HG03575 (cell line): ENCODE measurements at regions not wholly inside any gene's neighbourhood (a gene's known extent, or its start where the extent isn't known, plus 50 kb on each side); places are given as distances from the start of the nearest gene placed in this dataset.

ENCODE experiments used
- ATAC-seq: cut with Tn5 transposase; IDR thresholded peaks from one replicate; pipeline ENCODE4 v1.9.1; 2021; ENCODE audit not compliant: unreplicated experiment, insufficient number of reproducible peaks, low FRiP score; ENCODE audit errors: extremely low read depth

- no peak for ATAC-seq
These were observed 248.0 kb downstream of the RPS24 start for GRCh38 chr10:78281627-78282026.

- ATAC-seq, result no peak
These were observed 249.5 kb downstream of the RPS24 start for GRCh38 chr10:78283069-78283682.

- no peak for ATAC-seq
These were observed 250.7 kb downstream of the RPS24 start for GRCh38 chr10:78284381-78284780.

- no peak for ATAC-seq
These were observed 251.6 kb downstream of the RPS24 start for GRCh38 chr10:78285226-78285625.

GRCh38 chr10:78286186-78286585, 252.5 kb downstream of the RPS24 start:
- no peak for ATAC-seq

GRCh38 chr10:78286668-78287067, 253.0 kb downstream of the RPS24 start:
- ATAC-seq, result no peak

GRCh38 chr10:78287618-78288017, 254.0 kb downstream of the RPS24 start:
- ATAC-seq, result no peak

GRCh38 chr10:78288663-78289062, 255.0 kb downstream of the RPS24 start:
- no peak for ATAC-seq

GRCh38 chr10:78290131-78290750, 256.6 kb downstream of the RPS24 start:
- no peak for ATAC-seq

GRCh38 chr10:78291722-78292121, 258.1 kb downstream of the RPS24 start:
- ATAC-seq, result no peak

GRCh38 chr10:78292250-78292981, 258.8 kb downstream of the RPS24 start:
- ATAC-seq, result no peak

- no peak for ATAC-seq
These were observed 259.6 kb downstream of the RPS24 start for GRCh38 chr10:78292982-78293865.

- ATAC-seq, result no peak
These were observed 261.6 kb downstream of the RPS24 start for GRCh38 chr10:78295242-78295641.

- no peak for ATAC-seq
These were observed 263.1 kb downstream of the RPS24 start for GRCh38 chr10:78296785-78297184.

GRCh38 chr10:78297997-78298396, 264.3 kb downstream of the RPS24 start:
- no peak for ATAC-seq

GRCh38 chr10:78298835-78299234, 265.2 kb downstream of the RPS24 start:
- ATAC-seq, result no peak

- no peak for ATAC-seq
These were observed 266.3 kb downstream of the RPS24 start for GRCh38 chr10:78299851-78300468.

- ATAC-seq, result no peak
These were observed 266.9 kb downstream of the RPS24 start for GRCh38 chr10:78300526-78300925.

GRCh38 chr10:78301481-78301880, 267.8 kb downstream of the RPS24 start:
- ATAC-seq, result no peak
